Fibroblast of lung (primary cell): ENCODE measurements at regions not wholly inside any gene's neighbourhood (a gene's known extent, or its start where the extent isn't known, plus 50 kb on each side); places are given as distances from the start of the nearest gene placed in this dataset.

Experiments used
- CTCF ChIP-seq, 2 donors: IDR thresholded peaks in 1 of 2; conservative IDR thresholded peaks in 1 of 2; 1 replicate in 1 of 2; 2 replicates in 1 of 2; pipeline ENCODE4 v1.5.1; 2011 to 2012; ENCODE audit warnings: low read length in 2 of 2, control low read depth in 1 of 2, inconsistent platforms in 1 of 2, low read depth in 1 of 2, mild to moderate bottlenecking in 1 of 2
- EZH2 ChIP-seq: IDR thresholded peaks from 2 replicates; pipeline ENCODE4 v1.5.1; 2012; ENCODE audit warnings: low read length, control low read depth, mild to moderate bottlenecking; ENCODE audit errors: missing control alignments

- TF ChIP-seq CTCF (conservative IDR thresholded peaks at IDR 0.05 in 1 of 2, IDR thresholded peaks at IDR 0.05 in 1 of 2; ENCODE audit: low read depth in 1 of 2, low read length in 2 of 2) = no peak
- no peak for TF ChIP-seq EZH2
These were observed 1117.7 kb downstream of the CDH11 start for GRCh38 chr16:64004116-64004515.
